Activated CD8-positive, alpha-beta memory T cell treated with anti-CD3 and anti-CD28 coated beads for 36 hours (primary cell): ENCODE measurements at regions not wholly inside any gene's neighbourhood (a gene's known extent, or its start where the extent isn't known, plus 50 kb on each side); places are given as distances from the start of the nearest gene placed in this dataset.

Experiments
- CTCF ChIA-PET: fragments of 350-600 bp; sonication (Branson Sonifier 250); formaldehyde crosslinking; loops from one replicate; lab custom pipeline; 2021; ENCODE audit warnings: antibody characterized with exemption; lab: Charles Lee
- POLR2A ChIA-PET: fragments of 350-600 bp; sonication (Branson Sonifier 250); formaldehyde crosslinking; loops from one replicate; lab custom pipeline; 2021; ENCODE audit warnings: antibody characterized with exemption; lab: Charles Lee

- ChIA-PET CTCF (no interaction called here), POLR2A (interaction anchor here (0.7 kb wide), 1 partner anchor 682 kb away, joined by 3 read pairs; no protein-coding TSS in a partner anchor)
These were observed 205.8 kb downstream of the ARL6IP6 start for GRCh38 chr2:152924219-152924618.

GRCh38 chr2:152920846-152921245, 202.4 kb downstream of the ARL6IP6 start:
- ChIA-PET POLR2A (interaction anchor here (0.7 kb wide), 1 partner anchor 1898 kb away, joined by 3 read pairs; no protein-coding TSS in a partner anchor), CTCF (no interaction called here)

GRCh38 chr2:152910970-152911369, 192.6 kb downstream of the ARL6IP6 start:
- ChIA-PET POLR2A (no interaction called here), CTCF (no interaction called here)

GRCh38 chr2:152907046-152907445, 188.6 kb downstream of the ARL6IP6 start:
- ChIA-PET CTCF (no interaction called here), POLR2A (no interaction called here)

GRCh38 chr2:152894051-152894450, 175.6 kb downstream of the ARL6IP6 start:
- POLR2A ChIA-PET, result no interaction called here
- CTCF ChIA-PET, result no interaction called here

GRCh38 chr2:152890736-152891135, 172.3 kb downstream of the ARL6IP6 start:
- CTCF ChIA-PET, result no interaction called here

GRCh38 chr2:152883951-152884487, 165.6 kb downstream of the ARL6IP6 start:
- CTCF ChIA-PET, result no interaction called here
- POLR2A ChIA-PET, result no interaction called here

More at GRCh38 chr2:152890736-152891135, 172.3 kb downstream of the ARL6IP6 start:
- POLR2A ChIA-PET, result no interaction called here

- CTCF ChIA-PET, result no interaction called here
- POLR2A ChIA-PET, result no interaction called here
These were observed 163.1 kb downstream of the ARL6IP6 start for GRCh38 chr2:152881527-152881926.

GRCh38 chr2:152879275-152879674, 160.9 kb downstream of the ARL6IP6 start:
- ChIA-PET POLR2A (no interaction called here), CTCF (no interaction called here)

GRCh38 chr2:152875701-152876695, 157.6 kb downstream of the ARL6IP6 start:
- ChIA-PET POLR2A (no interaction called here), CTCF (no interaction called here)

GRCh38 chr2:152874955-152875354, 156.5 kb downstream of the ARL6IP6 start:
- POLR2A ChIA-PET, result no interaction called here
- CTCF ChIA-PET, result no interaction called here

- ChIA-PET CTCF (no interaction called here), POLR2A (no interaction called here)
These were observed 151.8 kb downstream of the ARL6IP6 start for GRCh38 chr2:152870239-152870638.

GRCh38 chr2:152867397-152867796, 149.0 kb downstream of the ARL6IP6 start:
- POLR2A ChIA-PET, result no interaction called here
- CTCF ChIA-PET, result no interaction called here

- CTCF ChIA-PET, result interaction anchor here (0.6 kb wide), 1 partner anchor 70 kb away, joined by 3 read pairs; no protein-coding TSS in a partner anchor
- POLR2A ChIA-PET, result no interaction called here
These were observed 146.3 kb downstream of the ARL6IP6 start for GRCh38 chr2:152864601-152865149.

- ChIA-PET CTCF (no interaction called here), POLR2A (no interaction called here)
These were observed 145.4 kb downstream of the ARL6IP6 start for GRCh38 chr2:152863826-152864225.

GRCh38 chr2:152861349-152861942, 143.0 kb downstream of the ARL6IP6 start:
- CTCF ChIA-PET, result no interaction called here
- POLR2A ChIA-PET, result no interaction called here

GRCh38 chr2:152858594-152859265, 140.3 kb downstream of the ARL6IP6 start:
- ChIA-PET CTCF (no interaction called here), POLR2A (no interaction called here)

GRCh38 chr2:152846697-152847470, 128.5 kb downstream of the ARL6IP6 start:
- CTCF ChIA-PET, result no interaction called here
- POLR2A ChIA-PET, result no interaction called here

GRCh38 chr2:152835674-152836073, 117.3 kb downstream of the ARL6IP6 start:
- ChIA-PET POLR2A (interaction anchor here (0.7 kb wide), 1 partner anchor 254 kb away, joined by 4 read pairs; no protein-coding TSS in a partner anchor), CTCF (no interaction called here)
